H1 (cell line): ENCODE measurements at regions not wholly inside any gene's neighbourhood (a gene's known extent, or its start where the extent isn't known, plus 50 kb on each side); places are given as distances from the start of the nearest gene placed in this dataset.

Experiments used
- CTCF ChIA-PET: fragments of 300-600 bp; sonication (Branson Sonifier 250); formaldehyde crosslinking; loops from one replicate; lab custom pipeline; 2021; ENCODE audit not compliant: partially characterized antibody; lab: Charles Lee
- POLR2A ChIA-PET: fragments of 300-600 bp; sonication (Branson Sonifier 250); formaldehyde crosslinking; loops from one replicate; lab custom pipeline; 2021; ENCODE audit warnings: inconsistent platforms; ENCODE audit not compliant: partially characterized antibody; lab: Charles Lee
- DNase-seq, 2 experiments: peaks; one replicate each; pipeline versions ENCODE4 v3.0.0 to v3.0.0-alpha.2; 2010 to 2022; ENCODE audit warnings: low spot score in 2 of 2, low read depth in 1 of 2, mixed read lengths in 1 of 2
- FAIRE-seq: peaks from 2 replicates; lab custom pipeline; 2011; peaks lifted over from hg19 to GRCh38; lab: Jason Lieb, UNC
- H2AFZ ChIP-seq: 2 replicates; pipeline ENCODE4 v1.8.1; 2012; ENCODE audit warnings: low read length, inconsistent platforms
- H2AK5ac ChIP-seq: 2 replicates; pipeline ENCODE4 v1.6.1; 2013; ENCODE audit warnings: low read depth, low read length
- H2BK120ac ChIP-seq: replicated peaks from 2 replicates; pipeline ENCODE3; 2013; ENCODE audit warnings: low read depth, low read length, inconsistent platforms
- H2BK12ac ChIP-seq: 2 replicates; pipeline ENCODE4 v1.6.1; 2013; ENCODE audit warnings: low read depth, low read length
- H2BK15ac ChIP-seq: 2 replicates; pipeline ENCODE4 v1.6.1; 2013; ENCODE audit warnings: low read length
- H2BK20ac ChIP-seq: 2 replicates; pipeline ENCODE4 v1.6.1; 2013; ENCODE audit warnings: low read length
- H2BK5ac ChIP-seq: 2 replicates; pipeline ENCODE4 v1.6.1; 2013; ENCODE audit warnings: low read depth, low read length
- H3K14ac ChIP-seq: 2 replicates; pipeline ENCODE4 v1.6.1; 2013; ENCODE audit warnings: inconsistent platforms; ENCODE audit not compliant: insufficient read length
- H3K18ac ChIP-seq: 2 replicates; pipeline ENCODE4 v1.6.1; 2013; ENCODE audit warnings: low read length; ENCODE audit errors: extremely low read depth
- H3K23ac ChIP-seq: 2 replicates; pipeline ENCODE4 v1.6.1; 2013; ENCODE audit warnings: inconsistent platforms; ENCODE audit not compliant: insufficient read length
- H3K23me2 ChIP-seq: 2 replicates; pipeline ENCODE4 v1.6.1; 2013; ENCODE audit warnings: low read depth, low read length
- H3K27ac ChIP-seq: 2 replicates; pipeline ENCODE4 v1.6.1; 2011; ENCODE audit warnings: low read depth, low read length, inconsistent platforms
- H3K27me3 ChIP-seq, 4 experiments: replicated peaks in 1 of 4; 1 replicate in 1 of 4; 2 replicates in 3 of 4; pipeline versions ENCODE4 v1.6.1 to v1.8.1; 2011 to 2013; ENCODE audit warnings: low read length in 3 of 4, mild to moderate bottlenecking in 3 of 4, inconsistent platforms in 2 of 4, mixed read lengths in 2 of 4, moderate library complexity in 1 of 4; ENCODE audit not compliant: control insufficient read depth in 3 of 4, insufficient read depth in 3 of 4; ENCODE audit errors: extremely low read depth in 1 of 4
- H3K36me3 ChIP-seq, 4 experiments: 2 replicates each; pipeline versions ENCODE4 v1.6.1 to v1.8.1; 2011 to 2013; ENCODE audit warnings: mild to moderate bottlenecking in 4 of 4, low read length in 3 of 4, moderate library complexity in 2 of 4, control low read depth in 1 of 4, inconsistent platforms in 1 of 4; ENCODE audit not compliant: insufficient read depth in 4 of 4, control insufficient read depth in 2 of 4
- H3K4ac ChIP-seq: replicated peaks from 2 replicates; pipeline ENCODE3; 2013; ENCODE audit warnings: low read length, low read depth, mixed read lengths, inconsistent platforms; ENCODE audit not compliant: insufficient read length
- H3K4me1 ChIP-seq, 4 experiments: replicated peaks in 1 of 4; 1 replicate in 1 of 4; 2 replicates in 3 of 4; pipeline versions ENCODE4 v1.6.1 to v1.8.1; 2011 to 2013; ENCODE audit warnings: low read length in 3 of 4, inconsistent platforms in 2 of 4, mixed read lengths in 1 of 4; ENCODE audit not compliant: insufficient read depth in 4 of 4, control insufficient read depth in 3 of 4
- H3K4me2 ChIP-seq, 2 experiments: 2 replicates each; pipeline versions ENCODE4 v1.6.1 to v1.8.1; 2011 to 2013; ENCODE audit warnings: low read depth in 2 of 2, low read length in 2 of 2, control low read depth in 1 of 2, inconsistent platforms in 1 of 2, mild to moderate bottlenecking in 1 of 2; ENCODE audit not compliant: insufficient read depth in 1 of 2
- H3K4me3 ChIP-seq, 4 experiments: fragments of 200-600, 300-600 bp in 1 of 4; sonication (generic), shearing (Covaris generic), sonication (Bioruptor Twin) in 1 of 4; 2 replicates each; pipeline versions ENCODE4 v1.5.1 to v1.8.1; 2011 to 2016; ENCODE audit warnings: low read length in 4 of 4, low read depth in 3 of 4, control low read depth in 2 of 4, inconsistent platforms in 2 of 4, mild to moderate bottlenecking in 2 of 4, mixed read lengths in 1 of 4, moderate library complexity in 1 of 4; ENCODE audit not compliant: insufficient read depth in 2 of 4; ENCODE audit errors: extremely low read depth in 1 of 4
- H3K56ac ChIP-seq: replicated peaks from 2 replicates; pipeline ENCODE3; 2013; ENCODE audit warnings: low read depth, mild to moderate bottlenecking, mixed read lengths, low read length, inconsistent platforms; ENCODE audit not compliant: insufficient read length
- H3K79me1 ChIP-seq: 2 replicates; pipeline ENCODE4 v1.6.1; 2013; ENCODE audit warnings: low read depth, low read length, control low read depth
- H3K79me2 ChIP-seq, 2 experiments: 2 replicates each; pipeline versions ENCODE4 v1.6.1 to v1.8.1; 2012 to 2013; ENCODE audit warnings: low read length in 2 of 2, mild to moderate bottlenecking in 2 of 2, inconsistent platforms in 1 of 2; ENCODE audit not compliant: insufficient read depth in 2 of 2, control insufficient read depth in 1 of 2
- H3K9ac ChIP-seq, 4 experiments: replicated peaks in 1 of 4; 1 replicate in 1 of 4; 2 replicates in 3 of 4; pipeline versions ENCODE4 v1.6.1 to v1.8.1; 2011 to 2013; ENCODE audit warnings: low read depth in 3 of 4, low read length in 3 of 4, control low read depth in 2 of 4, mild to moderate bottlenecking in 2 of 4, moderate library complexity in 2 of 4, inconsistent platforms in 1 of 4; ENCODE audit errors: extremely low read depth in 1 of 4
- H3K9me3 ChIP-seq, 2 experiments: 2 replicates each; pipeline versions ENCODE4 v1.6.1 to v1.8.1; 2012 to 2013; ENCODE audit warnings: mild to moderate bottlenecking in 2 of 2, moderate library complexity in 2 of 2, control low read depth in 1 of 2, inconsistent platforms in 1 of 2, low read depth in 1 of 2, low read length in 1 of 2, mixed read lengths in 1 of 2; ENCODE audit not compliant: insufficient read depth in 2 of 2
- H4K20me1 ChIP-seq, 2 experiments: replicated peaks in 1 of 2; 2 replicates each; pipeline versions ENCODE3 to v1.8.1; 2011 to 2013; ENCODE audit warnings: inconsistent platforms in 2 of 2, low read length in 2 of 2, mild to moderate bottlenecking in 1 of 2; ENCODE audit not compliant: insufficient read depth in 2 of 2, control insufficient read depth in 1 of 2
- H4K5ac ChIP-seq: 2 replicates; pipeline ENCODE4 v1.6.1; 2013; ENCODE audit warnings: low read length, low read depth, mixed read lengths, inconsistent platforms; ENCODE audit not compliant: insufficient read length
- H4K8ac ChIP-seq: 2 replicates; pipeline ENCODE4 v1.8.0; 2013; ENCODE audit warnings: mild to moderate bottlenecking, moderate library complexity, low read length, inconsistent platforms; ENCODE audit not compliant: insufficient read depth; ENCODE audit errors: extremely low read depth
- H4K91ac ChIP-seq: replicated peaks from 2 replicates; pipeline ENCODE3; 2013; ENCODE audit warnings: low read length, mixed read lengths, inconsistent platforms; ENCODE audit not compliant: insufficient read length
- EP300 ChIP-seq, 2 experiments: IDR thresholded peaks; 1 replicate in 1 of 2; 2 replicates in 1 of 2; pipeline ENCODE4 v1.6.1; 2011 to 2012; ENCODE audit warnings: low read depth in 2 of 2, low read length in 2 of 2, mild to moderate bottlenecking in 2 of 2, borderline replicate concordance in 1 of 2, inconsistent platforms in 1 of 2, moderate library complexity in 1 of 2
- KDM5A ChIP-seq: fragments of 200-600 bp; IDR thresholded peaks from 2 replicates; pipeline ENCODE4 v1.7.1; 2012; ENCODE audit warnings: mild to moderate bottlenecking, low read length, inconsistent platforms, mixed read lengths
- RAD21 ChIP-seq, 2 experiments: IDR thresholded peaks in 1 of 2; conservative IDR thresholded peaks in 1 of 2; 2 replicates each; pipeline ENCODE4 v1.6.1; 2011; ENCODE audit warnings: low read depth in 2 of 2, low read length in 2 of 2, improper control_type of control experiment in 1 of 2, inconsistent platforms in 1 of 2, mild to moderate bottlenecking in 1 of 2, moderate library complexity in 1 of 2
- SAP30 ChIP-seq: fragments of 300-600 bp; sonication (generic); IDR thresholded peaks from 2 replicates; pipeline ENCODE4 v1.7.1; 2012; ENCODE audit warnings: low read length, moderate library complexity, mild to moderate bottlenecking, inconsistent platforms; ENCODE audit not compliant: insufficient read depth, insufficient replicate concordance
- SIN3A ChIP-seq, 2 experiments: IDR thresholded peaks in 1 of 2; conservative IDR thresholded peaks in 1 of 2; 2 replicates each; pipeline ENCODE4 v1.6.1; 2011 to 2012; ENCODE audit warnings: low read length in 2 of 2, improper control_type of control experiment in 1 of 2, low read depth in 1 of 2, mild to moderate bottlenecking in 1 of 2
- SP1 ChIP-seq: IDR thresholded peaks from 2 replicates; pipeline ENCODE4 v1.6.1; 2011; ENCODE audit warnings: low read depth, low read length
- SUZ12 ChIP-seq: fragments of 200-600 bp; sonication (generic); IDR thresholded peaks from 2 replicates; pipeline ENCODE4 v1.6.1; 2012; ENCODE audit warnings: mild to moderate bottlenecking, inconsistent platforms, low read length, moderate library complexity, mixed read lengths
- WGBS, 2 experiments: shearing (Covaris generic) in 1 of 2; methylation state at CpG; one replicate each; pipeline versions ENCODE4 v1.1.6 to v1.1.7; 2013 to 2015; ENCODE audit warnings: low lambda C conversion rate in 2 of 2, mixed read lengths in 2 of 2, inconsistent platforms in 1 of 2, low coverage in 1 of 2, missing lambda C conversion rate in 1 of 2; ENCODE audit not compliant: insufficient replicate concordance in 2 of 2, insufficient coverage in 1 of 2, insufficient read length in 1 of 2; ENCODE audit errors: extremely low coverage in 1 of 2, missing lambda C conversion rate in 1 of 2; 5-methylcytosine and 5-hydroxymethylcytosine counted together

- H3K4me3 ChIP-seq = no peak overlapping the region
- no peak overlapping the region for H3K4me2 ChIP-seq
- no peak overlapping the region for H3K56ac ChIP-seq
- H4K20me1 ChIP-seq = no peaks in the 10 kb centered on the region
- H4K5ac ChIP-seq = no peak overlapping the region
- no peak overlapping the region for H3K9ac ChIP-seq
- WGBS, 2 experiments = 96% methylated on average over 2 of the region's 2 CpGs; no CpG with 5 or more reads in 1 of the 2 experiments
- no peak overlapping the region for H2BK120ac ChIP-seq
- CTCF ChIA-PET = no interaction called here
- H3K79me2 ChIP-seq = no peaks in the 10 kb centered on the region
- no peak overlapping the region for H3K18ac ChIP-seq
- H2BK12ac ChIP-seq = no peak overlapping the region
- POLR2A ChIA-PET = no interaction called here
- no peaks in the 10 kb centered on the region for H3K4me1 ChIP-seq
- H3K36me3 ChIP-seq = no peaks in the 10 kb centered on the region
- no peaks in the 10 kb centered on the region for H3K9me3 ChIP-seq
- H2BK15ac ChIP-seq = no peak overlapping the region
- no peak overlapping the region for H3K14ac ChIP-seq
- no peaks in the 10 kb centered on the region for H3K79me1 ChIP-seq
- H3K23ac ChIP-seq = no peak overlapping the region
- H2BK5ac ChIP-seq = no peak overlapping the region
- no peaks in the 10 kb centered on the region for H3K27me3 ChIP-seq
- no peak overlapping the region for H2BK20ac ChIP-seq
- no peak overlapping the region for H2AFZ ChIP-seq
- H3K27ac ChIP-seq = no peak overlapping the region
- DNase-seq (no peak), FAIRE-seq (no peak)
- no peak overlapping the region for H4K8ac ChIP-seq
- H3K4ac ChIP-seq = no peak overlapping the region
- H2AK5ac ChIP-seq = no peak overlapping the region
- H3K23me2 ChIP-seq = no peaks in the 10 kb centered on the region
- no peak overlapping the region for H4K91ac ChIP-seq
- TF ChIP-seq RAD21 (IDR thresholded peaks at IDR 0.05 in 1 of 2, conservative IDR thresholded peaks at IDR 0.05 in 1 of 2; ENCODE audit: low read depth in 2 of 2, low read length in 2 of 2) (no peak), KDM5A (no peak), SIN3A (conservative IDR thresholded peaks at IDR 0.05 in 1 of 2, IDR thresholded peaks at IDR 0.05 in 1 of 2; ENCODE audit: low read depth in 1 of 2, low read length in 2 of 2) (no peak), SUZ12 (no peak), SAP30 (no peak), SP1 (no peak), EP300 (IDR thresholded peaks at IDR 0.05; ENCODE audit: borderline replicate concordance in 1 of 2, low read depth in 2 of 2, low read length in 2 of 2) (no peak)
Observed at GRCh38 chr16:60481591-60481990, 1554.6 kb downstream of the CDH8 start.
